HCT116 (cell line): ENCODE measurements at regions not wholly inside any gene's neighbourhood (a gene's known extent, or its start where the extent isn't known, plus 50 kb on each side); places are given as distances from the start of the nearest gene placed in this dataset.

Experiments
- ATAC-seq: fragments of 200-7000 bp; cut with Tn5 transposase; 2 replicates; pipeline ENCODE4 v1.9.1; 2020; ENCODE audit warnings: mild to moderate bottlenecking, moderate library complexity
- BruUV-seq: library from RNA; stranded (reverse); fragments of 400-500 nt; replicated peaks from 2 replicates; lab custom pipeline; 2021; lab: Mats Ljungman, UMichigan
- CTCF ChIA-PET: fragments of 300-600 bp; sonication (Branson Sonifier 250); formaldehyde crosslinking; loops from one replicate; lab custom pipeline; 2021; ENCODE audit warnings: antibody characterized with exemption; lab: Charles Lee
- POLR2A ChIA-PET: fragments of 300-600, 350-600 bp; sonication (Branson Sonifier 250); formaldehyde crosslinking; loops from one replicate; lab custom pipeline; 2021; ENCODE audit warnings: antibody characterized with exemption; lab: Charles Lee
- RAD21 ChIA-PET, 2 experiments: fragments of 300-600 bp; sonication (Branson Sonifier 250); formaldehyde crosslinking; loops; one replicate each; lab custom pipeline; 2023; ENCODE audit warnings: low total read pairs in 2 of 2; ENCODE audit not compliant: uncharacterized antibody in 2 of 2, unreplicated experiment in 2 of 2, low non-redundant PET in 1 of 2; lab: Charles Lee
- DNase-seq: peaks from one replicate; pipeline ENCODE4 v3.0.0-alpha.2; 2010; ENCODE audit warnings: low read depth, low spot score
- H2AFZ ChIP-seq: fragments of 200-600 bp; shearing (Covaris generic), sonication (generic); 2 replicates; pipeline ENCODE4 v1.6.1; 2017; ENCODE audit warnings: low read depth, mixed run types, mixed read lengths, antibody characterized with exemption, low read length; ENCODE audit not compliant: poor library complexity, severe bottlenecking
- H3K27ac ChIP-seq: 2 replicates; pipeline ENCODE4 v1.5.1; 2012; ENCODE audit warnings: low read depth, low read length
- H3K27me3 ChIP-seq: fragments of 200-600 bp; sonication (generic); 2 replicates; pipeline ENCODE4 v1.6.1; 2016; ENCODE audit warnings: mixed run types, low read length, mixed read lengths; ENCODE audit not compliant: insufficient read depth
- H3K36me3 ChIP-seq, 2 experiments: fragments of 200-500 bp in 1 of 2; fragments of 200-600 bp in 1 of 2; sonication (Bioruptor generic) in 1 of 2; sonication (generic) in 1 of 2; 2 replicates each; pipeline versions ENCODE4 v1.5.1 to v1.6.1; 2014 to 2016; ENCODE audit warnings: low read length in 2 of 2, inconsistent platforms in 1 of 2, mixed read lengths in 1 of 2, mixed run types in 1 of 2; ENCODE audit not compliant: insufficient read depth in 2 of 2, control insufficient read depth in 1 of 2
- H3K4me1 ChIP-seq, 2 experiments: fragments of 200-600 bp in 1 of 2; sonication (generic) in 1 of 2; 2 replicates each; pipeline versions ENCODE4 v1.5.1 to v1.6.1; 2012 to 2017; ENCODE audit warnings: low read length in 2 of 2, inconsistent platforms in 1 of 2, mild to moderate bottlenecking in 1 of 2, mixed read lengths in 1 of 2, mixed run types in 1 of 2, moderate library complexity in 1 of 2; ENCODE audit not compliant: insufficient read depth in 2 of 2, control insufficient read depth in 1 of 2
- H3K4me2 ChIP-seq: fragments of 200-600 bp; sonication (generic); 2 replicates; pipeline ENCODE4 v1.6.1; 2017; ENCODE audit warnings: mixed run types, low read length, mixed read lengths
- H3K4me3 ChIP-seq, 2 experiments: fragments of 200-600 bp in 1 of 2; sonication (generic) in 1 of 2; replicated peaks in 1 of 2; 2 replicates each; pipeline ENCODE4 v1.5.1; 2011 to 2016; ENCODE audit warnings: low read length in 2 of 2, control low read depth in 1 of 2, low read depth in 1 of 2, mild to moderate bottlenecking in 1 of 2, mixed read lengths in 1 of 2, mixed run types in 1 of 2
- H3K79me2 ChIP-seq: fragments of 200-600 bp; sonication (generic); 2 replicates; pipeline ENCODE4 v1.6.1; 2017; ENCODE audit warnings: mild to moderate bottlenecking, mixed run types, low read length, moderate library complexity, mixed read lengths; ENCODE audit not compliant: insufficient read depth
- H3K9ac ChIP-seq: fragments of 200-600 bp; sonication (generic); 2 replicates; pipeline ENCODE4 v1.6.1; 2016; ENCODE audit warnings: low read length, mixed read lengths
- H3K9me2 ChIP-seq: fragments of 200-600 bp; sonication (generic), shearing (Covaris generic); 2 replicates; pipeline ENCODE4 v1.6.1; 2017; ENCODE audit warnings: mixed run types, mild to moderate bottlenecking, moderate library complexity; ENCODE audit not compliant: insufficient read depth
- H3K9me3 ChIP-seq, 2 experiments: fragments of 200-500 bp in 1 of 2; fragments of 200-600 bp in 1 of 2; sonication (Bioruptor generic) in 1 of 2; sonication (generic) in 1 of 2; 2 replicates each; pipeline ENCODE4 v1.6.1; 2014 to 2017; ENCODE audit warnings: low read length in 2 of 2, mixed read lengths in 2 of 2, inconsistent platforms in 1 of 2, low read depth in 1 of 2, mild to moderate bottlenecking in 1 of 2, mixed run types in 1 of 2, moderate library complexity in 1 of 2; ENCODE audit not compliant: control insufficient read depth in 1 of 2, insufficient read depth in 1 of 2
- H4K20me1 ChIP-seq: fragments of 200-600 bp; sonication (generic), shearing (Covaris generic); 2 replicates; pipeline ENCODE4 v1.6.1; 2017; ENCODE audit warnings: mixed run types, mild to moderate bottlenecking, moderate library complexity; ENCODE audit not compliant: insufficient read depth
- CEBPB ChIP-seq: IDR thresholded peaks from 2 replicates; pipeline ENCODE4 v1.6.1; 2012; ENCODE audit warnings: low read depth
- ELF1 ChIP-seq: IDR thresholded peaks from 2 replicates; pipeline ENCODE4 v1.6.1; 2012; ENCODE audit warnings: low read depth, borderline replicate concordance
- EZH2 ChIP-seq: fragments of 200-600 bp; sonication (generic); IDR thresholded peaks from 2 replicates; pipeline ENCODE4 v1.6.1; 2017; ENCODE audit warnings: antibody characterized with exemption, mixed run types
- EZH2phosphoT487 ChIP-seq: fragments of 200-600 bp; IDR thresholded peaks from 2 replicates; pipeline ENCODE4 v1.6.1; 2018; ENCODE audit warnings: antibody characterized with exemption, borderline replicate concordance
- JUND ChIP-seq: IDR thresholded peaks from 2 replicates; pipeline ENCODE4 v1.6.1; 2012
- POLR2AphosphoS5 ChIP-seq: IDR thresholded peaks from 2 replicates; pipeline ENCODE4 v1.6.1; 2011; ENCODE audit warnings: mild to moderate bottlenecking, low read depth, low read length, moderate library complexity
- SP1 ChIP-seq: IDR thresholded peaks from 2 replicates; pipeline ENCODE4 v1.6.1; 2012; ENCODE audit warnings: low read depth
- SRF ChIP-seq: IDR thresholded peaks from 2 replicates; pipeline ENCODE4 v1.6.1; 2012; ENCODE audit warnings: low read depth
- TCF7L2 ChIP-seq: IDR thresholded peaks from 2 replicates; pipeline ENCODE4 v1.7.0; 2011; ENCODE audit warnings: borderline replicate concordance, inconsistent platforms; ENCODE audit not compliant: insufficient read depth, insufficient read length; ENCODE audit errors: extremely low read depth
- YY1 ChIP-seq: IDR thresholded peaks from 2 replicates; pipeline ENCODE4 v1.6.1; 2011; ENCODE audit warnings: low read length, low read depth, moderate library complexity, mild to moderate bottlenecking; ENCODE audit not compliant: insufficient replicate concordance; ENCODE audit errors: extremely low read depth
- ZNF274 ChIP-seq: fragments of 200-500 bp; sonication (Bioruptor generic); IDR thresholded peaks from 2 replicates; pipeline ENCODE4 v1.6.1; 2014; ENCODE audit warnings: mild to moderate bottlenecking, low read depth, low read length, inconsistent platforms
- intact Hi-C: fragments of 100-400 bp; cut with micrococcal nuclease; formaldehyde crosslinking; loops from 2 replicates; pipeline ENCODE4 v1.10.0; 2022
- TF ChIP-seq, protein P1 (sequence below): IDR thresholded peaks from 2 replicates; pipeline ENCODE4 v1.6.1; 2012
- TF ChIP-seq, protein P2 (sequence below): IDR thresholded peaks from 2 replicates; pipeline ENCODE4 v1.6.1; 2012; ENCODE audit warnings: low read depth

DNA sequence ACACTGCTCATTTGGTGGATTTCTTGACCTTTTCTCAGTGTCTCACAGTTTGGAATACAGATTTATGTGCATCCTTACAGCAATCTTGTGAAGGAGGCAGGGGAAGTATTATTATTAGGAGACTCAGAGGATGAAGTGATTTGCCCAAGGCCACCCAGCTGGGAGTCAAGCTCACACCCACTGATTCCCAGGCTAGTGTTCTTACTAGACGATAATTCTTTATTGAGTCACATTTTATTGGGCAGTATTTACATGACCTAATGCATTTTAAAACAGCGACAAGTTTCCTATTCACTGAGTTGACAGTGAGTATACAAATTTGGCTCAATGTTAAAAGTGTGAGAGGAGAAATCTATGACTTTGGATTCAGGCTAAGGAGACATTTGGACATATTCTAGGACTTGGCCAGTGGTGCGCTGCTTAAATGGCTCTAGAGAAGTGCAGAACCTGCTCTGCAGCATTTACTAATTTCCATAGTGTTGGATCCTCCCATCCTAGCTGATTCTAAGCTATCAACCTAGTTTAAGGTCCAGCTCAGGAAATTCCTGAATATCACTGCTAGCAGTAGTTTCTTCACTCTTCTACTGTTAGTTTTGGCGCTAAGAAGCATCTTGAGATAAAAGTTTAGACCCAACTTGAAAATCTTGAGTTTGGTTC, 199.3 kb downstream of the MTX2 start:
- Histone ChIP-seq H3K9ac (no peak overlapping the region), H4K20me1 (no peaks in the 10 kb centered on the region), H3K36me3 (no peaks in the 10 kb centered on the region), H3K4me2 (no peak overlapping the region), H2AFZ (no peak overlapping the region), H3K79me2 (no peaks in the 10 kb centered on the region), H3K9me3 (no peaks in the 10 kb centered on the region), H3K27ac (no peak overlapping the region), H3K27me3 (no peaks in the 10 kb centered on the region)
- BruUV-seq: no TSS peak
- ChIA-PET CTCF (no interaction called here), POLR2A (no interaction called here)
- no peak for DNase-seq
- ATAC-seq: no peak
- TF ChIP-seq JUND (no peak), YY1 (no peak), SP1 (no peak), SRF (no peak), EZH2phosphoT487 (no peak), ELF1 (no peak), ZNF274 (no peak), CEBPB (no peak), TCF7L2 (no peak), EZH2 (no peak), POLR2AphosphoS5 (no peak)
- TF ChIP-seq, protein P1, sequence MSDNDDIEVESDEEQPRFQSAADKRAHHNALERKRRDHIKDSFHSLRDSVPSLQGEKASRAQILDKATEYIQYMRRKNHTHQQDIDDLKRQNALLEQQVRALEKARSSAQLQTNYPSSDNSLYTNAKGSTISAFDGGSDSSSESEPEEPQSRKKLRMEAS: no peak
- TF ChIP-seq, protein P2, sequence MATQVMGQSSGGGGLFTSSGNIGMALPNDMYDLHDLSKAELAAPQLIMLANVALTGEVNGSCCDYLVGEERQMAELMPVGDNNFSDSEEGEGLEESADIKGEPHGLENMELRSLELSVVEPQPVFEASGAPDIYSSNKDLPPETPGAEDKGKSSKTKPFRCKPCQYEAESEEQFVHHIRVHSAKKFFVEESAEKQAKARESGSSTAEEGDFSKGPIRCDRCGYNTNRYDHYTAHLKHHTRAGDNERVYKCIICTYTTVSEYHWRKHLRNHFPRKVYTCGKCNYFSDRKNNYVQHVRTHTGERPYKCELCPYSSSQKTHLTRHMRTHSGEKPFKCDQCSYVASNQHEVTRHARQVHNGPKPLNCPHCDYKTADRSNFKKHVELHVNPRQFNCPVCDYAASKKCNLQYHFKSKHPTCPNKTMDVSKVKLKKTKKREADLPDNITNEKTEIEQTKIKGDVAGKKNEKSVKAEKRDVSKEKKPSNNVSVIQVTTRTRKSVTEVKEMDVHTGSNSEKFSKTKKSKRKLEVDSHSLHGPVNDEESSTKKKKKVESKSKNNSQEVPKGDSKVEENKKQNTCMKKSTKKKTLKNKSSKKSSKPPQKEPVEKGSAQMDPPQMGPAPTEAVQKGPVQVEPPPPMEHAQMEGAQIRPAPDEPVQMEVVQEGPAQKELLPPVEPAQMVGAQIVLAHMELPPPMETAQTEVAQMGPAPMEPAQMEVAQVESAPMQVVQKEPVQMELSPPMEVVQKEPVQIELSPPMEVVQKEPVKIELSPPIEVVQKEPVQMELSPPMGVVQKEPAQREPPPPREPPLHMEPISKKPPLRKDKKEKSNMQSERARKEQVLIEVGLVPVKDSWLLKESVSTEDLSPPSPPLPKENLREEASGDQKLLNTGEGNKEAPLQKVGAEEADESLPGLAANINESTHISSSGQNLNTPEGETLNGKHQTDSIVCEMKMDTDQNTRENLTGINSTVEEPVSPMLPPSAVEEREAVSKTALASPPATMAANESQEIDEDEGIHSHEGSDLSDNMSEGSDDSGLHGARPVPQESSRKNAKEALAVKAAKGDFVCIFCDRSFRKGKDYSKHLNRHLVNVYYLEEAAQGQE: no peak
- TF ChIP-seq, all 23 proteins: peak for 0
- intact Hi-C loops: no loop called here
- RAD21 ChIA-PET: no interaction called here
- H3K9me2 ChIP-seq: no peaks in the 10 kb centered on the region
- no peaks in the 10 kb centered on the region for H3K4me1 ChIP-seq
- H3K4me3 ChIP-seq: no peak overlapping the region
